Stimulated activated CD4-positive, alpha-beta T cell treated with anti-CD3 and anti-CD28 coated beads, Interleukin-12 subunit alpha, Interleukin-12 subunit beta, amount 100 ng/mL, for 48 hours (primary cell): ENCODE measurements at regions not wholly inside any gene's neighbourhood (a gene's known extent, or its start where the extent isn't known, plus 50 kb on each side); places are given as distances from the start of the nearest gene placed in this dataset.
"Not testable (repeated sequence)": the region's sequence is repeated elsewhere in the genome, so short reads cannot be mapped to it uniquely, and the experiment has no call there.

Experiments used
- DNase-seq, 3 donors: peaks; one replicate each; pipeline ENCODE4 v3.0.0-alpha.2; 2020; ENCODE audit warnings: low read depth in 2 of 3, low spot score in 1 of 3

- no peak for DNase-seq
Measured at GRCh38 chr18:38811209-38811608, 1245.6 kb upstream of the CELF4 start.

DNA sequence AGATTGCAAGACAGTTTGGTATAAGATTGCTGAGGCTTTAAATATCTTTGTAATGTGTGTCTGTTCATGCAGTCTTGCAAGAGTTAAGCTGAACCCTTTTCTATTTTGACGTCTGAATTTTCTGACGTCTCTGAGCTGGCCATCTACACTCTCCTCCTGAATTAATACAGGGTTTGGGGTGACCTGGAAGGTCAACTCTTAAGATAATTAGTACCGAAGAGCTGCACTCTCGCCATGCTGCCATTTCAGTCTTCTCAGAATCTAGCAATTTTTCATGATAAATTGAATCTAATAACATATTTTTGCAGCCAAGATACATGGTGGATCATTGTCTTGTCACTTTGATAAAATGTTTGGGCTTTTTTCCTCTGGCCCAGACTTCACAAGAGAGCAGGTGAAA lies 1245.2 kb upstream of the CELF4 start:
- DNase-seq, result no peak

GRCh38 chr18:38807915-38808314 lies 1242.3 kb upstream of the CELF4 start:
- DNase-seq, result no peak

DNA sequence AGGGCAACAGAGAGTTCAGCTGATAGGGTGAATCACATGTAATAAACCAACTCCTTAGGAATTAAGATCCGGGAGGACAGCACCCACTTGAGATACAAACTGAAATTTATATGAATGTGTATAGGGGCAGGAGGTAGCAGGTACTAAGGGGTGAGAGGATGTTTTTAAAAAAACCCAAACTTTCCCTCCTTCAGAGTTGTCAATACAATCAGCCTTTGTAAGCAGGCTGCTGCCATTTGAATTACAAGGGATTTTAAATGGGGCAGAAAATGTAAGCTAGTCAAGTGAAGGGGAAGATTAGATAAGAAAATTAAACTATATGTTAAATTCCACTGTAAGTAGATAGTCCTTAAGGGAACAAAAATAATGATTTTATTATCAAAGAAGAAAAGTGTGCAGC lies 1239.7 kb upstream of the CELF4 start:
- DNase-seq, result no peak

DNA sequence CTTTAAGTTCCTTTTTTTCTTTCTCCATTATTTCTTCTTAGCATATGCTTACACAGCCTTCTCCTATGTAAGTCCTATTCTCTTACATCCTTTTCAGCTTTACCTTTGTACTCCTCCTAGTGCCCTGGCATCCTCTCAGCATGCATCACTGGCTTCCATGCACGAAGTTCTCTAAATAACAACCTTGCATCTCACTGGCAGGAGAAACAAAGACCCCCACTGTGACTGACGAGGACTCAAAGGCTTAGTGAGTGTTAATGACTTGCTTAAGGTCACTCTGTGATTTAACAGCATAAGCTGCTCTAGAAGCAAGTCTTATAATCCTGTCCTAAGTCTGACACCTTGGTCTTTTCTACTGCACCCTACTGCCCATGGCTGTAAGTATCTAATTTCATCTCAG lies 1236.0 kb upstream of the CELF4 start:
- no peak for DNase-seq

GRCh38 chr18:38796762-38797161 lies 1231.2 kb upstream of the CELF4 start:
- no peak for DNase-seq

DNA sequence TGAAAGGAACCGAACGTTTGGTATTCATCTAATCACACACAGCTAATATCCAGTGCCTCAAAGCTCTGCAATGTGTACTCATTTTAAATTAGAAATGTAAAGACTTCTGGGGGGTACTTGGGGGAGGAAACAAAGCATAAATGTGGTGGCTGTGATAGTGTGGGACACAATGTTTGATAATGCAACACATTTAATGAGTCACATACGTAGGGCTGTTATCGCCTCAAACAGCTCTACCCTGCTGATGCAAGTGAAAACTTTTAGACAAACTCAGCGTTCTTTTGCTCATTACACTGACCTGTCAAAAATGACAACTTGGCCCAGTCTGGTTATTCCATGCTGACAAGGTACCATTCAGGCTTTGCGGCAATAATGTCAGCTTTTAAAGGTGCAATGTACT lies 1227.1 kb upstream of the CELF4 start:
- no peak for DNase-seq

DNA sequence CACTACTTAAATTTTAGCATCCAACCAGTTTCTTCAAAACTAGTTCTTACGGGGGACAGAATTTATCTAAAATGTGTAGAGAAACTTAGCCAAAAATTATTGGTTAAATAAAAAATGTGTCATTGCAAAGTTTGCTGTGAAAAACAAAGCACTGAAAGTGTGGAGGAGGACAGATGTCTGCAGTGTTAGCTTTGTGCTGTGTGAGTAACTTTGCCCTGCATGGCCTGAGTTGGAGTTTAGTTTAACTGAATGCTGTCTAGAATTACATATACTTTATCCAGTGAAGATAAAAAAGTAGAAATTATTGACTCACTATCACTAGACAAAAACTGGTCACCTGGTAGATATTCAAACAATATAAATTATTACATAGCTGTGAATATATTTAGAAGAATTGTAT lies 1225.2 kb upstream of the CELF4 start:
- DNase-seq, result no peak

- no peak for DNase-seq
Measured at GRCh38 chr18:38790303-38790702, 1224.7 kb upstream of the CELF4 start.

- no peak for DNase-seq
Measured at GRCh38 chr18:38789141-38789540, 1223.5 kb upstream of the CELF4 start.

DNA sequence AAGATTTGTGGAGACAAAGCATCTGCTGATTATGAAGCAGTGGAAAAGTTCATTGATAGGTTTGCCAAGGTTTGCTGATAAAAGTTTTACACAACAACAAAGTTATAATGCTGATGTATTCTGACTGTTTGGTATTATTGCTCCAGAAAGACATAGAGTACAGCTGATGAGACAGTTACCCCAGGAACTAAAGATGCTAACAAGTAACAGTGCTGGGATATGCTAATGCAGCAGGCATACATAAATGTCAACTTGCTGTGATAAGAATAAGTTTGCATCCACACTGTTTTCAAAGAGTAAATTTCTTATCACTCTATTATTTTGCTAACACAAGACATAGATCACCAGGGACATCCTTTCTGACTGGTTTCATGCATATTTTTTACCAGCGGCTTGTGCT lies 1221.3 kb upstream of the CELF4 start:
- no peak for DNase-seq

GRCh38 chr18:38771620-38772019 lies 1206.0 kb upstream of the CELF4 start:
- DNase-seq, result not testable (repeated sequence)

DNA sequence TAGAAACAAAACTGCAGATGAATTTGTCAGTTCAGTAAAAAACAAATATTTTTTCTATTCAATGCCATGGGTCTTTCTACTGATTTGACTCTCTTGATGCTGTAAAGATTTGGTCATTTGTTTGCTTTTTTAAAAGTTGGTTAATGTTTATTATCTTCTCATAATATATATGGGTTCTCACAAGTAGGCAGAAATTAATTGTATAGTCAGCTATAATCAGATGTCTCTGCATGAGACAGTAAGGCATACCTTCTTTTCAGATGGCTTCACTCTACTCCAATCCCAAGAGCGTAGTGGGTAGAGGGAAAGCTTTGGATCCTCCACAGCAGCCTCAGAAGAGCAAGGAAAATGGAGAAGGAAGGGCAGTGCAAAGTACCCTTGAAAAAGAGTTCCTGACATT lies 1202.9 kb upstream of the CELF4 start:
- DNase-seq, result no peak

DNA sequence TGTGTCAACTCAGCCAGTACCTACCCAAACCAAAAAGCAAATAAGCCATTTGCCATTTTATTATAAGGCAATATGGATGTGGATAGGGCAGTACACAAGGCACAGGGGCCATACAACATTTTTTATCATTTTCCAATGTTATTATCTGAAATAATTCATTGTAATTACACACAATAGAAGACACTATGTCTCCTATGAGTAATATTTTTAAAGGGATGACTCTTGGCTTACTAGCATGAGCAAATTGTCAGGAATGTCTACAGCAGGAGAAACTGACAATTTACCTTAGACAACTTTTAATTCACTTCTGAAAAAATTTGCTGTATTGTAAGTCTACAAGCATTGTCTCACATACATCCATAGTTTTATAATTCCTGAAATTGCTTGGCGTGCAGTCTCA lies 1193.9 kb upstream of the CELF4 start:
- no peak for DNase-seq

DNA sequence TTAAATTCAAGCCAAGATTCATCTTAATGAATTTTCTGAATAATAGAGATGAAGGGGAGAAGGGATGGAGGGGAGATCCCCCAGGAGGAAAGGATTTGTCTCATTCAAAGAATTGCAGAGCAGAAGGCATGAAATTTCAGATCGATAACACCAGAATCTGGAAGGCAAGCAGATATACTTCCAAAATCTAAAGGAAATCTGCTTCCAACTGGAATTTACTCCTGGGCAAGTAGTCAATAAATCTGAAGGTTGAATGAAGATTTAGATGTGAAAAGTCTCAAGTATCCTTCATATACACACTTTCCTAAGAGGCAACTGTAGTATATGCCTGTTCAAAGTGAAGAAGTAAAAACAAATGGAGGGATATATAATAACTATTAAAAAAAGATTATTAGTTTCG lies 1190.8 kb upstream of the CELF4 start:
- DNase-seq, result no peak

GRCh38 chr18:38752430-38752829 lies 1186.8 kb upstream of the CELF4 start:
- no peak for DNase-seq

GRCh38 chr18:38751898-38752297 lies 1186.3 kb upstream of the CELF4 start:
- no peak for DNase-seq

GRCh38 chr18:38751211-38751610 lies 1185.6 kb upstream of the CELF4 start:
- no peak for DNase-seq

DNA sequence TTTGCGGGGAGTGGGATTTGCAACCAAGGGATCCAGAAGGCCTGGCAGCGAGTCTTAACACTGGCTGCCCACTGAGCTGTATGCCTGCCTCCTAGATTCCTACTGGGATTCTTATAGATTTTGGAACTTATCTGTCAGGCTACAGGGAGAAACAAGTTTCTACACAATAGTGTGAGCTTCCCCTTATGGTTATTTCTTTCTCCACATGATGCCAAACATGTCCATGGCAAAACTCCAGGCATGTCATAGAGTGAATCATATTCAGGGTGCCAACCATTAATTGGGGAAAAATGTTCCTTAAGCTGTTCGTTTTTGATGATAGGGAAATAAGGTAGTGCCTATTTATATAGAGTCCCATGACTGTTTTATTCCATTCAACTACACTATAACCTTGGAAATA lies 1185.2 kb upstream of the CELF4 start:
- no peak for DNase-seq

GRCh38 chr18:38747153-38747552 lies 1181.6 kb upstream of the CELF4 start:
- no peak for DNase-seq

- DNase-seq, result not testable (repeated sequence)
Measured at GRCh38 chr18:38720181-38720580, 1154.6 kb upstream of the CELF4 start.

GRCh38 chr18:38718365-38718901 lies 1152.8 kb upstream of the CELF4 start:
- no peak for DNase-seq

DNA sequence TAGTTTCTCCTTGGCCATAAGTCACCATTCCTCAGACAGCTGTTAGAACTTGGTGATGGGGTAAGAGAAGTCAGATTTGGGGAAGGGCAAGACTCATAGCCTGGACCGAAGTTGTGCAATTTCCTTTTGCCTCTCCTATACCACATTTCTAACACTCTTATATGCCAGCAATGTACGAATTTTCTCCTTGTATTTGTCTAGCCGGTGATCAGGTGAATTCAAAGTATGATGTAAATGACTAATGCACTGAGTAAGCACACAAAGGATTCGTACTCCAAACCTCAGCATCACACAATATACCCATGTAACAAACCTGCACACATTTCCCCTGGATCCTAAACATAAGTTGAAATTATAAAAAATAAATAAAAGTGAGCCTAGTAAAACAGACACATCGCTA lies 1143.5 kb upstream of the CELF4 start:
- DNase-seq, result no peak

- DNase-seq, result no peak
Measured at GRCh38 chr18:38706373-38706772, 1140.8 kb upstream of the CELF4 start.
